ENCODE measurements at regions not wholly inside any gene's neighbourhood (a gene's known extent, or its start where the extent isn't known, plus 50 kb on each side); places are given as distances from the start of the nearest gene placed in this dataset.

GRCh38 chr21:20856926-20857325, 141.3 kb upstream of the NCAM2 start (continued):
- TF ChIP-seq TFE3 (CRISPR knock-in tag; IDR thresholded peaks at IDR 0.05) (no peak), ZBTB43 (CRISPR knock-in tag; IDR thresholded peaks at IDR 0.05) (no peak), KLF16 (IDR thresholded peaks at IDR 0.05) (0 out of 2 replicates have a peak, but pooled peaks have one; percentile 12), USF2 (CRISPR knock-in tag; IDR thresholded peaks at IDR 0.05) (no peak), GATA2 (CRISPR knock-in tag; IDR thresholded peaks at IDR 0.05) (peak; percentile 13; the same call in 1 of the 2 replicates), FOXJ3 (CRISPR knock-in tag; IDR thresholded peaks at IDR 0.05) (no peak), ZMIZ1 (IDR thresholded peaks at IDR 0.05; ENCODE audit: low read depth in 2 of 2, low read length in 2 of 2) (no peak), ARID3A (IDR thresholded peaks at IDR 0.05; ENCODE audit: borderline replicate concordance, low read depth, low read length) (no peak), SETDB1 (IDR thresholded peaks at IDR 0.05; ENCODE audit: low read length) (no peak), KAT2B (IDR thresholded peaks at IDR 0.05; ENCODE audit: low read depth, low read length) (no peak), MEIS2 (IDR thresholded peaks at IDR 0.05; ENCODE audit: partially characterized antibody) (peak; percentile 30), CREM (IDR thresholded peaks at IDR 0.05; ENCODE audit: low read depth) (no peak), HDGF (IDR thresholded peaks at IDR 0.05) (no peak), POLR2AphosphoS5 (IDR thresholded peaks at IDR 0.05; ENCODE audit: control insufficient read depth, insufficient read depth, low read depth, low read length) (peak; percentile 44; the same call in 1 of the 2 replicates), GATAD2A (IDR thresholded peaks at IDR 0.05) (no peak), NKRF (IDR thresholded peaks at IDR 0.05; ENCODE audit: borderline replicate concordance) (no peak), STAT5B (CRISPR knock-in tag; IDR thresholded peaks at IDR 0.05) (no peak), EWSR1 (IDR thresholded peaks at IDR 0.05; ENCODE audit: borderline replicate concordance, low read depth, partially characterized antibody) (no peak)

Data from K562 (cell line).